ENCODE measurements at regions not wholly inside any gene's neighbourhood (a gene's known extent, or its start where the extent isn't known, plus 50 kb on each side); places are given as distances from the start of the nearest gene placed in this dataset.
"Not testable (repeated sequence)": the region's sequence is repeated elsewhere in the genome, so short reads cannot be mapped to it uniquely, and the experiment has no call there.

- DNase-seq = no peak
Measured at GRCh38 chr6:150684161-150684560, 84.5 kb downstream of the PLEKHG1 start.

- no peak for DNase-seq
Measured at GRCh38 chr6:150684714-150685459, 85.2 kb downstream of the PLEKHG1 start.

- DNase-seq = no peak
Measured at GRCh38 chr6:150685860-150686259, 86.2 kb downstream of the PLEKHG1 start.

- no peak for DNase-seq
Measured at GRCh38 chr6:150686566-150686965, 86.9 kb downstream of the PLEKHG1 start.

DNA sequence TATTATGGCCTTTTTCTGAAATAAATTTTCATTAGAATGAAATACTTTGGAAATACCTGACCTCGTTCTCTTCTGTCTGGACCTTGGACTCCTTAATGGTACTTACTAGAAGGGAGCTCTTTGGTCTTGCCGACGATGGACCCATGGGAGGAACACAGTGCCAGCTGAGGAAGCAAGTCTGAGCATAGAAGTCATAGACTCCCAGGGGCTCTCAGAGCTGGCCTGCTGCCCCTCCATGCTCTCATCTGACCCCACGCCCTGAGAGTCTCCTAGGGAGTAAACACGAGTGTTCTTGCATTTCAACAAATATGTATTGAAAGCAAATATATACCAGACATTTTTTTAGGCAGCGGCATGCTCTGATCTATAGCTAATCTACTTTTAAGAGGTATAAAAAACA is 87.8 kb downstream of the PLEKHG1 start:
- DNase-seq = no peak

DNA sequence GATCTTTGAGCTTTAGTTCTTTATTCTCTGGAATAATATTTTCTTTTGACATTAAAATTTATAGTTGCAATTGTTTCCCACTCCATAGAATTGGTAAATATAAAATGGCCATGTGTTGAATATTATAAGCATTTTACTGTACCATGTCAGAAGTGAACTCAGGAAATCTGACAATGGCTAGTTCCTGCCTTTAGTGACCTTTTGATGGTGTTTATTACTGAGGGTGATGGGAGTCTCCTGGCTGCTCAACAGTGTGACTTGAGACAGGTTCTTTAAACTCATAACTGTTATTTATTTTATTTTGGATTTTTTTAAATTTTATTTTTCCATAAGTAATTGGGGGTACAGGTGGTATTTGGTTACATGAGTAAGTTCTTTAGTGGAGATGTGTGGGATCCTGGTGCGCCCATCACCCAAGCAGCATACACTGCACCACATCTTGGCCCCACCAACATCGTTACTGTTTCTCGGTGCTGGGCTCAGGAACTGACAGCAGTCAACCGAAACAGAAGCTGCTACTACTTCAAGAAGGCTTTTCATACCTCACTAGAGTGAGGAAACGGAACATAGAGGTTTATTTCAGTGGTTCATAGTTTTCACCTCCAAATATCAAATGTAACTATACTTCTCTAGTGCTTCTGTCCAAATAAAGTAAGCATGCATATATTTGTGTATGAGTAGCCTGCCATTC is 90.4 kb downstream of the PLEKHG1 start:
- no peak for DNase-seq

DNA sequence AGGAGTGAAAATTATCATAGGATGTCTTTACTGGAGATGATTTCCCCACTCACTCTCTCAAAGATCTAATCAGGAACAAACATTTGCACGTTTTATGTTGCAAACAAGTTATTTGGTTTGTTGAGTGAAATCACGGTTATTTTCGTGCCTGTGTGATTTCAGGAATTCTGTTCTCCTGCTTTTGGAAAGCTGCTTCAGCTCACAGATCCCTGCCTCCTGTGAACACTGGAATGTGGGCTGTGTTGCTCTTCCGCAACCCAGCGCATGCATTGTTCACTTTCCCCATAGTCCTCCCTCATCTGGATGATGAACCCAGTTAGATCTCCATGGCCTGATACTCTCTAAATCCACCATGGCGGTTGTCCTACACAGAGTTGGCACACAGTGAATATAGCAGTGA is 91.0 kb downstream of the PLEKHG1 start:
- no peak for DNase-seq

GRCh38 chr6:150691463-150691862 is 91.8 kb downstream of the PLEKHG1 start:
- DNase-seq = no peak

GRCh38 chr6:150692604-150693003 is 92.9 kb downstream of the PLEKHG1 start:
- no peak for DNase-seq

GRCh38 chr6:150694889-150695288 is 95.2 kb downstream of the PLEKHG1 start:
- no peak for DNase-seq

DNA sequence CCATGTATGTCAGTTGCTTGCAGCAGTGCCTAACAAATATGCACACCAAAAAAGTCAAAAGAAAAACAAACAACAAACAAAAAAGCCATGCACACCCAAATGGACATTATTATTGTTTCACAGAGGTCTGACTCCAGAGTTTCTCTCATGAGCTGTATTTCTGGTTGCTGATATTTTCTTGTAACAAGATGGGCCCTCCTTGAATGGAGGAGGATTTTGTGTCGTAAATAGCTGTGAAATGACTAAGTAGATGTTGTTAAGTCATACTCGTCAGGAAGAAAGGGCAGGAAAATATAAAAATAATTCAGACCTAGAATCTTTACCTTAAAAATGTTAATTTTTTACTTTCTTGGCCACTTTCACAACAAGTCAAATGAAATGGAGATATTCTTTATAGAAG is 96.0 kb downstream of the PLEKHG1 start:
- DNase-seq = no peak

DNA sequence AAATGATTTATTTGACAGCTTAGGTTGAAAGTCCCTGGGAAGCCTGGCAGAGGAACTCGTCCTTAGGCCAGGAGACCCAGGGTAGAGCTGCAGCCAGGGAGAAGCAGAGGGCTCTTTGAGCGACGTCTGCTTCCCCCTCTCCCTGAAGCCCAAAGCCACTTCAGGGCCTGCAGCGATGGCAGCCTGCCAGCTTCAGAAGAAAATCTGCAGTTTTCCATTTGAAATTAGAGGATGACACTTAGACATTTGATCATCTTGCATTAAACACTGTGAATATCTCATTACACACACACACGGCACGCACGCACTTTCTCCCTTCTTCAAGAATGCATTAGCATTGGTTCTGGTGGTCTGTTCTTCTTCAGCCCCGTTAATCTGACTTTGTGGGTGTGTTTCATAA is 96.5 kb downstream of the PLEKHG1 start:
- DNase-seq = no peak

DNA sequence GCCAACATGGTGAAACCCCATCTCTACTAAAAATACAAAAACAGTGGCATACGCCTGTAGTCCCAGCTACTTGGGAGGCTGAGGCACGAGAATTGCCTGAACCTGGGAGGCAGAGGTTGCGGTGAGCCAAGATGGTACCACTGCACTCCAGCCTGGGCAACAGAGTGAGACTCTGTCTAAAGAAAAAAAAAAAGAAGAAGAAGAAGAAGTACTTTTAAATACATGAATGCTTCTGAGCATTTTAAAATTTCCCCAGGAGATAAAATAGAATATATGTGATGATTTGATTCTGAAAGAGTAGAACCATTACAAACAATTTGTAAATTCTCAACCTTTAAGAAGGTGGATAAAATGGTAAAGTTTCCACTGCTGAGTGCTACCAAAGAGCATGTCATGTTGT is 97.2 kb downstream of the PLEKHG1 start:
- DNase-seq = not testable (repeated sequence)

DNA sequence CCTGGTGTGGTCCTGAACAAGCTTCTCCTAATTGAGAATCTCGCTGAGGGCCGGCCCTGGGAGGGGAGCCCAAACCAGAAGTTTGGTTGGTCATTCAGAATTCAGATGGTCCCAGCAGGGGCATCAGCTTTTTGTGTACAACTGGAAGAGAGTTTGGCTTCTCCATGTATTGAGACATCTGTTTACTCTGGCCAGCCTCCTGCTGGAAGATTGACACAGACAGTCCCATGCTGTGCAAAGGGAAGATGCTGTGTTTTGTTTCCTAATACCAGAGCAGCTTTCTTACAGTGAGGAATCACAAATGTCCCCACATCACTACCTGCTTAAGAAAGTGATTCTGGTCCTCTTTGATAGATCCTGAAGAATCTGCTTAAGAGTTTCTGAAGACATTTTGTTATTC is 97.8 kb downstream of the PLEKHG1 start:
- no peak for DNase-seq

DNA sequence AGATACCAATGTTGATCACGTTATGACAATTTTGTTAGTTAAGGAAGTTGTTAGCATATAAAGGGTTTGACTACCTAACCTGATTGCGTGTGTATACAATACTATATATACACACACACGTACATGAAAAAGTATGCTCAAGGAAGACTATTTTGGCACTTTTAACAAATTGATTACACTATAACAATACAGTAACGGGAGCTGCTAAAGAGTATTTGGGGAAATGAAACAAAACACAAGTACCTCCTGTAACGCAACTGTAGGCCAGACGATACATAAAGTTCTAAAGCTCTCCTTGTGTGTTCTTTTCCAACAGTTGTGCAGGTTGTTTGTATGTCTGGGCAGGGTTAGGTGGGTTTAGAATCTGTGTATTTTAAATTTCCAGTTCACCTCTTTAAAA is 98.7 kb downstream of the PLEKHG1 start:
- no peak for DNase-seq

GRCh38 chr6:150702675-150703074 is 103.0 kb downstream of the PLEKHG1 start:
- DNase-seq = no peak

GRCh38 chr6:150704447-150705192 is 104.9 kb downstream of the PLEKHG1 start:
- no peak for DNase-seq

DNA sequence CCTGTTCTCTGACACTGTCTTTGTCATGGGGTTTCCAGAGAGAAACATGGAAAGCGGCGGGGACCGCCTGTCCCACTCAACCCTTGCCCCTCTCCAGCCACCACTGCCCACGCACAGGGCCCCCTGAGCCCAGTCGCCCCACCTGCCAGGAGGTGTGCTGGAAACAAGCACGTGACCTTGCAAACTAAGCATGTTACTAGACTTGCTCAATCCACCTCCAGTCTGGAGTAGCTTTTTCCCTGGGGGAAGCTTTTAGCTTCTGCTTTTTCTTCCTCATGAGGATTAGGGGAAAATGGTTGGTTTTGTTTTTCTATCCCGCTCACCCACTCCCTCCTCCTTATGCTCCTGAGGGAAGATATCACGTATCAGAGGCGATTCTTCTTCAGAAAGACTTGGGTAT is 105.7 kb downstream of the PLEKHG1 start:
- no peak for DNase-seq

DNA sequence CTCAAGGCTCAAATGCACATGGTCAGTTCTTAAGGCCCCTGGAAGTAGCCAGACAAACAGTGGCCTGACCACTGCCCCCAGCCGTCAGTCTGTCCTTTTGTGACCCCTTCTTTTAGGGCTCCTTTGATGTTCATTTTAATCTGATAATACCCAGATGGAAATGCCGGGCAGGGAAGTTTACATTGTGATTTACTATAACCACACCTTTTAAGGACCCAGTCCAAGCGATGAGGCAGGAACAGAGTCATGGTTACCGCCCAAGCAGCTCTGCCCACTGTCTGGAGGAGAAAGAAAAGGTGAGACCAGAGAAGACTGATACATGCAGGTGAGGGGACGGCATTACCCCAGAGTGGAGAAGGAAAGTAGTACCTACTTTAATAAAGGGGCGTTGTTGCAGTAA is 110.6 kb downstream of the PLEKHG1 start:
- no peak for DNase-seq

DNA sequence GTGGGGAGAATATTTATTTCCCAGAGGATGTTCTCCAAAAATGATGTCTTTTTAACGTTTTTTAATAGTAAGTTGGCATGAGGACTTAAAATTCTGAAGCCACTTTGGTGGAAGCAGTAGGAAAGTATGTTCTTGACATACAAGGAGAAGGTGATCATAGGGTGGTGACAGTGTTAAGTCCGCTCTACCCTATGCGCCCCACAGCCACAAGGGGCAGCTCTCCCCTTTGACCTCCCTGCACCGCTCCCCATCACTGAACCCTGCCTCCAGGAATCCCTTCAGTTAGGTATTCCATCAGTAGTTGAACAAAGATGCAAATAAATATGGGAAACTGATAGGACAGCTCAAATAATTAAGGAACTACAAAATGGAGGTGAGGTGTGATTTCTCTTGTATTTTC is 111.4 kb downstream of the PLEKHG1 start:
- no peak for DNase-seq

- DNase-seq = no peak
Measured at GRCh38 chr6:150711584-150712504, 112.2 kb downstream of the PLEKHG1 start.

- no peak for DNase-seq
Measured at GRCh38 chr6:150712505-150713252, 113.0 kb downstream of the PLEKHG1 start.
